ENCODE measurements at regions not wholly inside any gene's neighbourhood (a gene's known extent, or its start where the extent isn't known, plus 50 kb on each side); places are given as distances from the start of the nearest gene placed in this dataset.

DNA sequence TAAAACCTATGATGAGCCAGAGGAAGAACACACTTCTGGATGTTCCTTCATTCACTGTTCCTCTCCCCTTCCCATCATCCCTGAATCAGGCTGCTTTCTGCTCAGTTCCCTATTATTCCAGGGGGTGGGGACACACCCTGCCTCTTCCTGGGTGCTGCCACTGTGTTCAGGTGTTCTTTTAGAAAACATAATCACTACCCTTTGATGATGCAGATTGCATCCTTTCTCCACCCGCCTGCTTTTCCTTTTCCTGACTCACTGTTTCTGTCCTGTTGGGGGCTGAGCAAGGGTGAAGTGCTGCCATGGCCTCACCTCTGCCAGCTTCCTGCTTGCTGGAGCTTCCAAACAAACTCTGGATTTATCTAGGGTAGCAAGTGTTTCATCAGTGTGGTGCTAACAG, 331.9 kb upstream of the GRIA1 start:
- peaks cover 1% of the 10 kb centered on the region; the same call in 1 of the 2 replicates for H3K27me3 Mint-ChIP-seq (ENCODE audit: insufficient read depth)
- DNase-seq: no peak
- H3K27ac Mint-ChIP-seq: no peak overlapping the region
- H3K36me3 Mint-ChIP-seq (ENCODE audit: low read depth): no peaks in the 10 kb centered on the region
- H3K4me1 Mint-ChIP-seq (ENCODE audit: low read depth): peaks cover 38% of the 10 kb centered on the region; the same call in 1 of the 2 replicates
- no peak overlapping the region for H3K4me3 Mint-ChIP-seq
- H3K9me3 Mint-ChIP-seq: peaks cover 4% of the 10 kb centered on the region; the same call in 1 of the 2 replicates
- TF ChIP-seq, protein P1, sequence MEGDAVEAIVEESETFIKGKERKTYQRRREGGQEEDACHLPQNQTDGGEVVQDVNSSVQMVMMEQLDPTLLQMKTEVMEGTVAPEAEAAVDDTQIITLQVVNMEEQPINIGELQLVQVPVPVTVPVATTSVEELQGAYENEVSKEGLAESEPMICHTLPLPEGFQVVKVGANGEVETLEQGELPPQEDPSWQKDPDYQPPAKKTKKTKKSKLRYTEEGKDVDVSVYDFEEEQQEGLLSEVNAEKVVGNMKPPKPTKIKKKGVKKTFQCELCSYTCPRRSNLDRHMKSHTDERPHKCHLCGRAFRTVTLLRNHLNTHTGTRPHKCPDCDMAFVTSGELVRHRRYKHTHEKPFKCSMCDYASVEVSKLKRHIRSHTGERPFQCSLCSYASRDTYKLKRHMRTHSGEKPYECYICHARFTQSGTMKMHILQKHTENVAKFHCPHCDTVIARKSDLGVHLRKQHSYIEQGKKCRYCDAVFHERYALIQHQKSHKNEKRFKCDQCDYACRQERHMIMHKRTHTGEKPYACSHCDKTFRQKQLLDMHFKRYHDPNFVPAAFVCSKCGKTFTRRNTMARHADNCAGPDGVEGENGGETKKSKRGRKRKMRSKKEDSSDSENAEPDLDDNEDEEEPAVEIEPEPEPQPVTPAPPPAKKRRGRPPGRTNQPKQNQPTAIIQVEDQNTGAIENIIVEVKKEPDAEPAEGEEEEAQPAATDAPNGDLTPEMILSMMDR (IDR thresholded peaks at IDR 0.05): no peak

DNA sequence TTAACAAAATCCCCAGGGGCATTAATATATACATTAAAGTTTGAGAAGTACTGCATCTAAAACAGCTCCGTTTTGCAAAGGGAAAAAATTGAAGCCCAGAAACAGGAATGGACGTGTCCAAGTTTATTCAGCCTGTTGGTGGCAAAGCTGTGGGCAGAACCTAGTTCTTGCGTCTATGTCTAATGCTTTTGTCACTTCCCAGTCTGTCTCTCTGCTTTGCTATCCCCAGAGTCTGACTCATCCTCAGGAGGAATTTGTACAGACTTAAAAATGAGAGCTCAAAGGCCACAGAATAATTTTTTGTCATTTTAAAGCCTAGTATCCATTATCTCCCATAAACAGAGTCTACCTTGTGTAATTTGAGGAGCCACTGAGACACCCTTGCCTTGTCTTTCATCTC, 330.9 kb upstream of the GRIA1 start:
- Mint-ChIP-seq H3K27ac (no peak overlapping the region), H3K4me1 (ENCODE audit: low read depth) (peaks cover 38% of the 10 kb centered on the region; the same call in 1 of the 2 replicates), H3K9me3 (peaks cover 4% of the 10 kb centered on the region; the same call in 1 of the 2 replicates), H3K4me3 (no peak overlapping the region), H3K36me3 (ENCODE audit: low read depth) (no peaks in the 10 kb centered on the region), H3K27me3 (ENCODE audit: insufficient read depth) (peaks cover 1% of the 10 kb centered on the region; the same call in 1 of the 2 replicates)
- TF ChIP-seq, protein P1 (IDR thresholded peaks at IDR 0.05): no peak
- DNase-seq: peak; percentile 60

DNA sequence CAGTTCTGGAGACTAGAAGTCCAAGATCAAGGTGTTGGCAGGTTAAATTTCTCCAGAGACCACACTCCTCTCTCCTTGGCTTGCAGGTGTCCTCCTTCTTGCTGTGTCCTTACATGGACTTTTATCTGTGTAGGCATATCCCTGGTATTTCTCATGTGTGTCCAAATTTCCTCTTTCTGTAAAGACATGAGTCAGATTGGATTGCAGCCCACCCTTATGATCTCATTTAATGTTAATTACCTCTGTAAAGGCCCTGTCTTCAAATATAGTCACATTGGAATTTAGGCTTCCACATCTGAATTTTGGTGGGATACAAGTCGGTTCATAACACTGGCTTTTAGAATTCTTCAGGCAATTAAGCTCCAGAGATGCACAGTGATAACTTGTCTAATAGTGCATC, 322.2 kb upstream of the GRIA1 start:
- no peaks in the 10 kb centered on the region for H3K36me3 Mint-ChIP-seq (ENCODE audit: low read depth)
- no peak overlapping the region for H3K4me3 Mint-ChIP-seq

DNA sequence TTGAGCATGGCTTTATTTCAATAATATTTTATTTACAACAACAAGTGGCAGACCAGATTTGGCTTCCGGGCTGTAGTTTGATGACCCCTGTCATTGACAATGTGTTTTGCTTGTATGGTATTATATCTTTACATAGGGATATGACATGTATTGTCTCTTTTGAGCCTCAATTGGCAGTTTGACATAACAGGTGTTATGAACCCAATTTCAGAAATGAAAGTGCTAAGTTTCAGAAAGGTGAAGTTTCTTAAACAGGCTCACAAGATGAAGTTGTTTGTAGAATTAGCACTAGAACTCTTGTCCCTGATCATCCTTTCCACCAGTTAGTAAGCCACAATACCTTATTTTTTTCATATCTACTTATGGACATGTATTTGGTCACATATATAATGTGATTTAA, 303.0 kb upstream of the GRIA1 start:
- H3K27me3 Mint-ChIP-seq (ENCODE audit: insufficient read depth): no peaks in the 10 kb centered on the region; the same call in 1 of the 2 replicates
- no peak for DNase-seq
- no peaks in the 10 kb centered on the region for H3K4me1 Mint-ChIP-seq (ENCODE audit: low read depth)
- TF ChIP-seq, protein P1 (IDR thresholded peaks at IDR 0.05): no peak
- no peak overlapping the region for H3K27ac Mint-ChIP-seq
- H3K4me3 Mint-ChIP-seq: no peak overlapping the region
- peaks cover 25% of the 10 kb centered on the region for H3K9me3 Mint-ChIP-seq
- H3K36me3 Mint-ChIP-seq (ENCODE audit: low read depth): no peaks in the 10 kb centered on the region

More for the DNA sequence above, 322.2 kb upstream of the GRIA1 start:
- peaks cover 2% of the 10 kb centered on the region; the same call in 1 of the 2 replicates for H3K27me3 Mint-ChIP-seq (ENCODE audit: insufficient read depth)
- no peaks in the 10 kb centered on the region for H3K4me1 Mint-ChIP-seq (ENCODE audit: low read depth)
- H3K27ac Mint-ChIP-seq: no peak overlapping the region
- no peak for DNase-seq
- peaks cover 7% of the 10 kb centered on the region; the same call in 1 of the 2 replicates for H3K9me3 Mint-ChIP-seq
- TF ChIP-seq, protein P1 (IDR thresholded peaks at IDR 0.05): no peak

DNA sequence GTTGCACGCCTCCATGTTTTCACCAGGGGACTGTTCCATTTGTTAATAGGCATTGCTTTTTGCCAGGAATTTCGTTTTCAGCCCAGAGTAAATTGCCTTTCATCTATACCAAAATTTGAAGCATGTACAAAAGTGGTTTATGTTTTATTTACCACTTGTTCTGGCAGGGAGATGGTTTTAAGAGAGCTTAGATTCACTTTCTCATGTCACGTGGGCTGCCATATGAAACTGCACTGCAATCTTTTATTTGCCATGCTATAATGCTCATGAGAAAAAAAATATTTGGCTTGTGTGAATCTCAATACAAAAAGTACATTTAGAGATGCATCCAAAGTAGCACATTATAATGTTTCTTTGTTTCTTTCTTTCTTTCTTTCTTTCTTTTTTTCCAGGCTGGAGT, 284.1 kb upstream of the GRIA1 start:
- H3K27ac Mint-ChIP-seq: no peak overlapping the region
- no peaks in the 10 kb centered on the region for H3K36me3 Mint-ChIP-seq (ENCODE audit: low read depth)
- H3K4me3 Mint-ChIP-seq: no peak overlapping the region
- TF ChIP-seq, protein P1 (IDR thresholded peaks at IDR 0.05): no peak
- H3K9me3 Mint-ChIP-seq: no peaks in the 10 kb centered on the region; the same call in 1 of the 2 replicates
- DNase-seq: no peak
- no peaks in the 10 kb centered on the region for H3K4me1 Mint-ChIP-seq (ENCODE audit: low read depth)
- peaks cover 1% of the 10 kb centered on the region for H3K27me3 Mint-ChIP-seq (ENCODE audit: insufficient read depth)

DNA sequence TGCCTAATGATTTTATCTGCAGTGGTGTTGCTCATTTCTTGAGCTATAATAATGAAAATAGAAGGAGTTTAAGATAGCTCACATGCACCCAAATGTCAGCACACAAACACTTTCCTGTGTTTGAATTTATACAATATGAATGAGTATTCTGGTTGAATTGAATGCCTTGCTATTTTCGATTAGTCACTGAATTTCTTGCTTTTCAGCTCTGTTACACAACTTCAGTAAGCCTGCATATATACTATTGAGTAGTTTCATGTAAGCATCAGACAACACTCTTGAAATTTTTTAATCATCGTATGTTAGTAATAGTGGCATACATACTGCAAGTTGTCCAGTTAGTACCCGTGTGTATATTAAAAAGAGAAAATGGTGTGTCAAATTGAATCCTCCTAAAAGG, 281.5 kb upstream of the GRIA1 start:
- H3K4me1 Mint-ChIP-seq (ENCODE audit: low read depth): no peaks in the 10 kb centered on the region
- peaks cover 2% of the 10 kb centered on the region for H3K9me3 Mint-ChIP-seq
- H3K4me3 Mint-ChIP-seq: no peak overlapping the region
- H3K27me3 Mint-ChIP-seq (ENCODE audit: insufficient read depth): peaks cover 1% of the 10 kb centered on the region
- DNase-seq: no peak
- no peak overlapping the region for H3K27ac Mint-ChIP-seq
- no peaks in the 10 kb centered on the region for H3K36me3 Mint-ChIP-seq (ENCODE audit: low read depth)
- TF ChIP-seq, protein P1 (IDR thresholded peaks at IDR 0.05): no peak

Data from HFFc6 (cell line).